GM19240 (cell line): ENCODE measurements at regions not wholly inside any gene's neighbourhood (a gene's known extent, or its start where the extent isn't known, plus 50 kb on each side); places are given as distances from the start of the nearest gene placed in this dataset.
"Not testable (repeated sequence)": the region's sequence is repeated elsewhere in the genome, so short reads cannot be mapped to it uniquely, and the experiment has no call there.

ENCODE experiments used
- DNase-seq: peaks from one replicate; pipeline ENCODE4 v3.0.0; 2011; ENCODE audit warnings: low spot score; ENCODE audit not compliant: insufficient read length

DNA sequence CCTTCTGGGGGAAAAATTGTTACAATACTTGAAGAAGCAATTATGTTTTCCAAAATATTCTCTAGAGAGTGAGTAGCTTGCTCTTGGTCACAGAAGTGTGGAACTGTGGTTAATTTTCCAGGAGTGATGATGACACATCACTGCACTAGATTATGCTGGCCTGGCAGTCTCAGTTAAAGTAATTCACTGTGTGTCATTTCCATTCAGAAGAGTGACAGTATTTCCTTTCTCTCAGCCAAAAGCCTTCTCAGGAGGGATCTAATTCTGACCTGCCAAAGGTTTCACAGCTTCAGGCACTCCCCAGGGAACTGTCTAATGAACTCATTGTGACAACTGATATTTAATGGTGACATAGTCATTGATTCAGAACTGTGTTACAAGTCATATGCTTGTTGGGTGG, 517.5 kb downstream of the TBC1D32 start:
- no peak for DNase-seq

DNA sequence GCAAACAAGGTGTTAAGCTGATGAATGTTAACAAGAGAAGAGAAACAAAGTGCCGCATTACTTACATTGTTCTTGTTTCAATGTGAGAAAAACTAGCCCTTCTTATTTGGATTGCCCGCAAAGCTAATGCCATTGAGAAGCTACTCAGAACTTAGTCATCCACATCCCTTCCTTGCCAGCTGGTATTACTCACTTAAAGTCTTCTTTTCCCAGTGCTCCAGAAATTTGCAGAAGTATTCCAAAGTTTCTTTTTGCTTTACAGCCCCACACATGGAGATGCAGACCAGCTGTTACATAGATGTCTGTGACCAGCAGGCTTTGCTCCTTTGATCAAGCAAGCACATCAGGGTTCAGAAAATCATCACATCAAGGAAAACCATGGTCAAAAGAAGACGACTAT, 529.0 kb downstream of the TBC1D32 start:
- no peak for DNase-seq

DNA sequence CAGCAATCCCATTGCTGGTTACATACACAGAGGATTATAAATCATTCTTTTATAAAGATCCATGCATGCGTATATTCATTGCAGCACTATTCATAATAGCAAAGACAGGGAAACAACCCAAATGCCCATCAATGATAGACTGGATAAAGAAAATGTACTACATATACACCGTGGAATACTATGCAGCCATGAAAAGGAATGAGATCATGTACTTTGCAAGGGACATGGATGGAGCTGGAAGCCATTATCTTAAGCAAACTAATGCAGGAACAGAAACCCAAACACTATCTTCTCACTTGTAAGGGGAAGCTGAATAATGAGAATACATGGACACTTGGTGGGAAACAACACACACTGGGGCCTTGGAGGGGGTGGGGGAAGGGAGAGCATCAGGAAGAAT, 529.7 kb downstream of the TBC1D32 start:
- no peak for DNase-seq

DNA sequence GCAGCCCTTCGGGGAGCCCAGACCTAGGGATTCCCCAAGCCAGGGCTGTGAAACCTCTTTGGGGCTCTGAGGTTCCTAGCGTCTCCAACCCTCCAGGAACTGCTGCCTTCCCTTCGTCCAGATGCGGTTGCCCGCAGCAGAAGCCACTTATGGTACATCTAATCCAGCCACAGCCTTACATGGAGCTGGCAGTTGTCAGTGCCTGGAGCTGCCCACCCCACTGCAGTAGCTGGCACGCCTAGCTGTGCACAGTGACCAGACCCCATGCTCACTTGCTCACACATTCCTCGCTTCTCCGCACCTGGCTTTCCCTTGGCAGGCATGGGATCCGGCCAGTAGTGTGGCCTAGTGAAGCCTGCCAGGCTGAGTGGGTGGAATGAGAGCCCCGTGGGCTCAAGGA, 547.6 kb downstream of the TBC1D32 start:
- DNase-seq: no peak

DNA sequence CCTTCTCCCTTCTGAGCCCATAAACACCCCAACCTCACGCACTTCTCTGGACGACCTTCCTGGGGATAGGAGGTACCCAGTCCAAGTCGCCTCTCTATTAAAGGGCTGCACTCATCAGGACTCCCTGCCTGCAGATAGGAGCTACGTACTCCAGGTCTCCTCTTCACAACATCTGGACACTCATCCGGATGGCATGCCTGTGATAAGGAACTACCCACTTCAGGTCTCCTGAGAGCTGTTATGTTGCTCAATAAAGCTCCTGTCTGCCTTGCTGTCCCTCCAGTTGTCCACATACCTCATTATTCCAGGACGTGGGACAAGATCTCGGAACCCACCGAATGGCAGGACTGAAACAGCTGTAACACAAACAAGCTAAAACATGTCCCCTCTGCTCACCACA, 548.0 kb downstream of the TBC1D32 start:
- no peak for DNase-seq

DNA sequence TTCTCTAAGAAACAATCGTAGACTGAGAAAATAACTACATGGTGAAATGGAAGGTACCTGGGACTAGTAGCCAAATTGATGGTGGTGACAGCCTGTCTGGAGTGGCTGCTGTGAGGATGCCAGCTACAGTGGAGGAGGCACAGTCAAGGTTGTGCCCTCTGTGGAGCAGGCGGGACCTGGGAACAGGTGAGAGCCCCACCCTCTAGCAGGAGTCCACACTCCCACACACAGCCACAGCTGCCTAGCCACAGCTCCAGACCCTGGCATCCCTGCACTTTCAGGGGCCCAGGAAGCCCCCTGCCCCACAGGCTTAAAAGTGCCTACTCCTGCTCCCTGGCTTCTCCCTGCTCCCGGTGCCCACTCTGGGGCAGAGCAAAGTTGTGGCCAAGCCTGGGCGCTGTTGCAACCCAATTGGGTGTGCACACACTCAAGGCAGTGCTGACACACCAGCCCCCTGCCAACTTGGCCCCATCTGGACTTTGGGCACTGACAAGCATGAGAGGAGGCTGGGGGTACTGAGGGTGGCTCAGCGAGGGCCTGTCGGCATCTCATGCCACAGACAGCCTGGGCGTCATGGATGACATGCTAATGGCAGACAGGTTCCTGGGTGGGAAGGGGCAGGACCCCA, 548.7 kb downstream of the TBC1D32 start:
- no peak for DNase-seq

DNA sequence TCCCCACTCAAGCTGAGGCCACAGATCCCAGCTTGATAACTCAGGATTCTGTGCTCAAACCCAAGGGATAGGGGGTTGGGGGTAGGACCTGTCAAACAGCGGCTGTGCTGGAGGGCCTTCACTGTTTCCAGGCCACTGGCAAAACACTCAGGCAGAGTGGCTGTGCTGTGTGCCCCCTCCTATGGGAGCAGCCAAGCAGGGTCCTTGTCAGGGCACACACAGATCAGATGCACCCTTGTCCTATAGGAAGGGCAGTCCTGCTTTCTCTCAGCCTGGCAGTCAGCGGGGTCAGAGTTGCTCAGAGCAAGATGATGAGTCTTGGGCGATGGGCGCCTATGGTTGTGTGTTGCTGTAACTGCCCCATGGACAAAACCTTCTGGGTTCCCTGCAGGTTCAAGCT, 554.8 kb downstream of the TBC1D32 start:
- DNase-seq: no peak

DNA sequence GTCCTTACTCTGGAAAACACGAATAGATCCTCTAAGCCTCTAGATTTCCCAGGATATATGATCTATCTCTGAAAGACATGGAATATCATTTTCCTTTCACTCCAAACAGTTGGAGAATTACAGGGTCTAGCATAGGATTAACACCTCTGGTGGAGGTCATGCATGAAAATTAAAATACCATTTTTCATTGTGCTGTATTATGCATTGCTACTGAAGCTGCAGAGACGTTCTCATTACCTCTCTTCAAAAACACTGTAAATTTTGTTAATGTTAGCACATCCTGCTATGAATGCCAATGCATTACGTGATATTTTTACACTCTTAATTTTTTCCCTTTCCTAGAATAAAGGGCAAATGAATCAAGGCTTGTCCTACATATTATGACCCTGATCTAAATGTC, 558.6 kb downstream of the TBC1D32 start:
- DNase-seq: no peak

DNA sequence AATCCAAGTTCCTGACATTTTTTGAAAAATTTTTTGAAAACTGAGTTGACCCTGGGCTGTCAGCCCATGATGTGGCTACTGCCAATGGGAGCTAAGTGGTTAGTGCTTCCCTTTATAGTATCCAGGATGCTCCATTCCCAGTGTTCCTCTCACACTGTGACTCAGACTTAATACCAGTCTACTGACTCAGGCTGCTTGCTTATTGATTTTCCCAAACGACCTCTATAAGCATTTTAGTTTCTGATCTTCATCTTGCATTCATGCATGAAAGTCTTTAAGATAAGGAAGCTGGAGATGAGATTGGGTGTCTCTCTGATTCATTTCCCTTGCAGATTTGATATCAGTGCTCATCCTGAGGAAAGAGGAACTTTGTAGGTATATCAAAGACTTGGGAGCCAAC, 560.0 kb downstream of the TBC1D32 start:
- no peak for DNase-seq

DNA sequence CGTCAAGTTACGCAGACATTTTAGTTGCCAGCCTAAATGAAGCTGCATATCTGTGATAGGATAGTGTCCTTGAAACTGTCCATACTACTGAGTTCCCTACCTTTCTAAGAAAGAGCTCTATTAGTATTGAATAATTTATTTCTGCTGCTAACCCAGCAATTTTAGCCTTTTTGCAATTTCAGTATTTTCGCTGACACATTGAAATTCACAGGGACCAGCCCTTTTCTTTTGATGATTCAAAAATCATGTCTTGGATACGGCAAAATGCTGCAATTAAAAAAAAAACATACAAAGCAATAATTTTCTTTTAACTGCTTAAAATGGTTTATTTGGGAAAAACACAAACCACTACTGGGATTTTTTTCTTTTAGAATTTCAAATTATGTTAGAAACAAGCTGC, 563.3 kb downstream of the TBC1D32 start:
- no peak for DNase-seq

DNA sequence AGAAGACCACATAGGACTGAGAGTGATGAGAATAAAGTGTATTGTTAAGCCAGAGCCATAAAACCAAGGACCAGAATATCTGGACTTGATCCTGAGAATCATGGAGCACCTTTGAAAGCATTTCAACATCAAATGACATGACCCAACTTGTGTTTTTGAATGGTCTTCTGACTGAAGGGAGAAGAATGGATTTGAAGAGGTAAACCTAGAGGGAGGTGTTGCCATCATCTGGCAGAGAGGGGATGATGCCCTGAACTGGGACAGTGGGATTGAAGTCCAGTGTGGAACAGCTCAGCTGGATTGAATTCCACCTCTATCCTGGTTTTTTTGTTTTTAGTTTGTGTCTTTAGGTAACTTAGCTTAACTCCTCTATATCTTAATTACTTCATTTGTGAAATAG, 570.0 kb downstream of the TBC1D32 start:
- DNase-seq: no peak

DNA sequence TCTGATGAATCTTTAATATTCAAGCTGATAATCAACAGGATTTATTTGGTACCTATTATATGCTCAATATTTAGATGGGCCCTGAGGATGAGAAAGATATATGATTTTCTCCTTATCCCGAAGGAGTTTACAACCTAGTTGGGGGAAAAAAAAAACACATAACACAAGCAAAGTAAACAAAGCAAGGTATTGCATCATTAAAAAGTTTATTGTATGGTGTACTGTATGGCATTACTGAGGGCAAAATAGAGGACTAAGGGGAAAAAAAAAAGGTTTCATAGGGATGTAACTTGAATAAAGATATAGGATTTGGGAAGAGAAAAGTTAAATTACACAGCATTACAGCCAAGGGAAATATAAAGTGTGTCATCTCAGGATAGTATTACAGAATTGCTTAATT, 574.7 kb downstream of the TBC1D32 start:
- no peak for DNase-seq

DNA sequence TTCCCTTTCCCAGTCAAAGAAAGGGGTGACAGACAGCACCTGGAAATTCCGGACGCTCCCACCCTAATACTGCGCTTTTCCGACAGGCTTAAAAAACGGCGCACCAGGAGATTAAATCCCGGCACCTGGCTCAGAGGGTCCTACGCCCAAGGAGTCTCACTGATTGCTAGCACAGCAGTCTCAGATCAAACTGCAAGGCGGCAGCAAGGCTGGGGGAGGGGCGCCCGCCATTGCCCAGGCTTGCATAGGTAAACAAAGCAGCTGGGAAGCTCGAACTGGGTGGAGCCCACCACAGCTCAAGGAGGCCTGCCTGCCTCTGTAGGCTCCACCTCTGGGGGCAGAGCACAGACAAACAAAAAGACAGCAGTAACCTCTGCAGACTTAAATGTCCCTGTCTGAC, 585.7 kb downstream of the TBC1D32 start:
- DNase-seq: not testable (repeated sequence)

DNA sequence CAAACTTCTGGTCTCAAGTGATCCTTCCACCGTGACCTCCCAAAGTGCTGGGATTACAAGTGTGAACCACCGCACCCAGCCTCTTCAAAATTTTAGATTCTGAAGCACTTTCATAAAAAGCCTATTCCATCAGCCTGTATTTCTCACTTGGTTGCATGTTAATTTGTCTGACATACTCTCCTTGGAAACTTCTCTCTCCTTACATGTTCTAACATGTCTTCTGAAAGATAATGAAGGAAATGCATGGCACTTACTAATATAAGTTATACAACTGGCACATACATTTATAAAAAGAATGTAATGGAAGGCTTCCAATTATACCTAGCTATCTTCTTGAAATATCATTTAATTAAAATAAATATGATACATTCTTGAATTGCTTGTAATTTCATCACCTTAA, 597.5 kb downstream of the TBC1D32 start:
- no peak for DNase-seq

DNA sequence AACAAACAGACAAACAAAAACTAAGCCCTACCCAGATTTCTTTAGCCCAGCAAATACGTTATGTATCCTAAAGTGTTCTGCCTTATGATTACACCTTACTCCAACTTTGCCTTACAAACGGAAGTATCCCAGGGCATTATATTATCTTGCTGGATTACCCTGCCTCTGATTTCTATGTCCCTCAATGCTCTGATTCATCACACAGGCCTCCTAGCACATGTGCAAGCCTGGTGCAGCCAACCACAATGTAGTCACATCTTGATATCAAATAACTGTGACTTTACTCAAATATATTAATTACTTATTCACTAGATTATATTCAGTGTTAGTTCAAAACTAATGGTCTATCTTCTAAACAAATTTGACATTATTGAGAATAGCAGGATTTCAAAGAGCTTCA, 598.6 kb downstream of the TBC1D32 start:
- no peak for DNase-seq

DNA sequence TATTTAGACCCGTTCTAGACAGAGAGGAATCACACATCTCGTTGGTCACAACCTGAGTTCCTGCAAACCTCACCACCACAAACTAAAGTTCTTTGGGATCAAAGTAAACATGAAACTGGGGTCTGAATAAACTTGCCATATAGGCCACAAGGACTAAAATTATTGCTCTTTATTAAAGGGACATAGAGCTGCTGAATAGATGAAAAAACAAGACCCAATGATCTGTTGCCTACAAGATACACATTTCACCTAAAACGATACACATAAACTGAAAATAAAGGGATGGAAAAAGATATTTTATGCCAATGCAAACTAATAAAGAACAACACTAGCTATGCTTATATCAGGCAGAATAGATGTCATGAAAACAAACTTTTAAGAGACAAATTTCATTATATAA, 623.0 kb downstream of the TBC1D32 start:
- no peak for DNase-seq

DNA sequence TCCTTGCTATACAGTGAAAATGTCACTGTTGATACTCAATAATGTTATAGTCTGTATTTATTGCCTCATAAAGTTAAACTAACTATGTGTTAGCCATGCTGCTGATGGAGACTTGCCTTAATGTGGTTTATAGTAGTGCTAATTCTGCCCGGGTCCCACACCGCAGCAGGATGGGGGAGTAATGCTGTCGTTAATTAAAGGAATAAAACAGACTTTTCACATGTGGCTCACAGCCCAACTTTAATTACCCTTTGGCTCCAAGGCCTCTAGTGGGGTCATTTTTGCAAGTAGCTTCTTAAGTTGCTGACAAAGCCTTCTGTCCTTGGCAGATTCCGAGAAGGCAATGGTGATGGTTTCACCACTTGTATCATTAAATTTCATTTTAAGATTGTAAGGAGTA, 634.3 kb downstream of the TBC1D32 start:
- no peak for DNase-seq

DNA sequence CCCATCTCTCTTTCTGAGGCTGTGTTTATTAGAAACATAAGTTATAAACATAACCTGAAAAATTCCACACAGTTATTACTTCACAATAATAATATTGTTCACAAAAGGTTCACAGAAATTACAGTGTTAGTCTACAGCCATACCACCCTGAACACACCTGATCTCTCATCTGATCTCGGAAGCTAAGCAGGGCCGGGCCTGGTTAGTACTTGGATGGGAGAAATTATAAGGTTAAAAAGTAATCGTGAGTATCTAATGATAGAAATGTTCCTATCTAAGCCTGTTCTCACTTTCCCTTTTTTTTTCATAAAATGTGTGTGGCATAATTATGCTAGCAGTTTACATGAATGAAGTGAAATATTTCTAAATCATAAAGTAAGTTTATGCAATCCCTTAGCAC, 647.8 kb downstream of the TBC1D32 start:
- no peak for DNase-seq

DNA sequence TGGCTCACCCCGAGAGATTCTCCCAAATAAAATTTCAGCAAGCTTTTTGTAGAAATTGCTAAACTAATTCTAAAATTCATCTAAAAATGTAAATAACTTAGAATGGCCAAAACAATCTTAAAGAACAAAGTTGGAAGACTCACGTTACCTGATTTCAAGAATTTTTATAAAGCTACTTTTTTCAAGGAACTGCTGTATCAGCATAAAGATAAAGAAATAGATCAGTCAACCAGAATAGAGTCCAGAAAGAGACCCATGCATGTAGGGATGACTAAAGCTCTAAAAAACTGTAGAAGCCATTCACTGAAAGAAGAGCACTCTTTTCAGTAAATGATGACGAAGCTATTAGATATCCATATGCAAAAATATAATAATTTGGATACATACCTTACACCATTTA, 652.1 kb downstream of the TBC1D32 start:
- no peak for DNase-seq

DNA sequence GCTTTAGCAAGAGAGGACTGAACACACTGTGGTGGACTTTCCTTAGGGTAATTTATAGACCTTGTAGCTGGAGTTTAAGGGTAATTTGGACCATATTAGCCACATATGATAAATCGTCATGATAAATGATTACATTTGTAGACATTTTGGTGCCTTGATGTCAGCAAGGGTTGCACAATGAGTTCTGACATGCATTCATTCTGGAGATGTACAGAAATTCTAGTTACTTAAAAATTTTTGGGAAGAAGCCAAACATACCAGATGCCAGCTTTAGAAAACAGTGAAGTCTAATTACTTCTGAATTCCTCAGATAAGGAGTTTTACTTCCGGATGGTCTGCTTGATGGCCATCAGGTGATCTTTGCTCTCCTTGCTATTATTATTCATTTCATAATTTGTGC, 653.1 kb downstream of the TBC1D32 start:
- DNase-seq: no peak

DNA sequence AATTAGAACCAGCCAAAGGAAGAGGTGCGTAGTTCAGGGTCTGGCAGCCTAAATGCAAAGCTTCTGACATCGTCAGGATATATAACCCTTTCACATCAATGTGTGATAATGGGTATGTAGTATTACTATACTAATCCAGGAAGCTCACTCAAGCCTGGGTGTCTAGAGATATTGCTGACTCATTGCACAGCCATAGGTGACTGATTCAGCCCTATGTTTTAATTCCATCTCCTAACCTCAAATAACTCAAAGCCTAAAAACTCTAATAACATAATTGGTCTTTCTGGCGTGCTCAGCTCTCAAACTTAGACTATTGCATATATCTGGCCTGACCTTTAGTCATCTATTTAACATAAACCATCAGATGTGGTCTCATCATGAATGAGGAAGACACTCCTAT, 658.4 kb downstream of the TBC1D32 start:
- DNase-seq: no peak

DNA sequence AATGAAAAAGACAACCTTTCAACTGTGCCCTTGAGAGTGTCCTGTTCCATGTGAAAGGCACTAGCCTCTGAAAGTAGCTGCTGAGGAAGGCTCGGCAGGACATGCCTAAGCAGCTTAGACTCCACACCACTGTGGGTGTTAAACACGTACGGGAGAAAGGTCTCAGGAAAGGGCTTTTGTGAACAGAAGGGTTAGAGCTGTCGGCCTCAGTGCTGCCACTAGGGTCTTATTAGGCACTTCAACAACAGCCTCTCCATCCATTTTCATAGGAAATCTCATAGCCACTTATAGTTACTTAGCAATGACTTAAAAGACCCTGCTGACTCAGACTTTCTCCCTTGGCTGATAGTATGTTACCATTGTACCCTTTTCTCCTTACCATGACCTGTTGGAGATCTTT, 662.8 kb downstream of the TBC1D32 start:
- no peak for DNase-seq

DNA sequence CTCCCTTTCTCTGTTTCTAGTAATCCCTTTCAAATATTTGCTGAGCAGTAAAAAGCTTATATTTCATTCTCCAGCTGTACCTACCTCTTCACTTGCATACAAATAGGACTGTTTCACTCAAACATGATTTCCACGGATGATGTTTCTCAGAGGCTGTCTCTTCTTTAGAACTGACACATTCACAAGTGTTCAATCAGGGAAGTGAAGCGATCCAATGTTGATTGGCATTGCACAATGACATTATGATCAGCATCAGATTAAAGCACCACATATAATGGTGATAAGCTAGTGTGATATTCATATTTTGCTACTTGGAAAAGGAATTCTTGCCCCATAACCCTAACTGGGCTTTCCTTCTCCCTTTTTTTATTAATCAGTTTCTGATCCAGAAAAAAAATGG, 681.8 kb downstream of the TBC1D32 start:
- no peak for DNase-seq

DNA sequence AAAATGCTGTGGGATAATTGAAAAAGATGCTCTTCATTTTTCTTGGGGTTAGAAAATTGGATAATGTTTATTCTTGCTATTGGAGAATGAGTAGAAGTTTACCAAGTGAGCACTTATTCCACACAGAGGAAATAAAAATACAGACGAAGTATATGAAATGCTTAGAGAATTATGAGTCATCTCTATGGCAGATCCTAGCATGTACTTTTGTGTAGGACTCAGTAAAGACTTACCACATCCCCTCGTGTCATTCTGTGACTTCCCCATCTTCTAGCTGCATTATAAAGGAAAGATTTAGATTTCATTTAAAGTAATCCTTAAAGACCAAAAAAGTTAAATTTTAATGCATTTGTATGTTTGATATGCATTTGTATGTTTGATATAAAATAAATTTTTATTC, 685.6 kb downstream of the TBC1D32 start:
- no peak for DNase-seq
